IMR-90 (cell line): ENCODE measurements at regions not wholly inside any gene's neighbourhood (a gene's known extent, or its start where the extent isn't known, plus 50 kb on each side); places are given as distances from the start of the nearest gene placed in this dataset.

ENCODE experiments used
- ATAC-seq: fragments of 200-7000 bp; cut with Tn5 transposase; 2 replicates; pipeline ENCODE4 v1.9.1; 2020; ENCODE audit warnings: low read depth, mild to moderate bottlenecking, moderate library complexity
- BruUV-seq: library from RNA; stranded (reverse); fragments of 400-500 nt; replicated peaks from 2 replicates; lab custom pipeline; 2021; lab: Mats Ljungman, UMichigan
- CTCF ChIA-PET: fragments of 300-600 bp; formaldehyde crosslinking; extraction: SDS; loops from one replicate; lab custom pipeline; 2021; ENCODE audit warnings: antibody characterized with exemption; lab: Yijun Ruan, JAX
- POLR2A ChIA-PET: fragments of 300-600 bp; sonication (Branson Sonifier 250); formaldehyde crosslinking; loops from one replicate; lab custom pipeline; 2022; ENCODE audit warnings: antibody characterized with exemption; ENCODE audit not compliant: unreplicated experiment; lab: Charles Lee
- DNase-seq: peaks from one replicate; pipeline ENCODE4 v3.0.0; 2013
- H2AFZ ChIP-seq: replicated peaks from 2 replicates; pipeline ENCODE3; 2013; ENCODE audit warnings: low read length, mild to moderate bottlenecking; ENCODE audit not compliant: poor library complexity
- H2AK5ac ChIP-seq: 2 replicates; pipeline ENCODE4 v1.6.1; 2013; ENCODE audit warnings: low read depth, low read length, inconsistent platforms
- H2AK9ac ChIP-seq: replicated peaks from 2 replicates; pipeline ENCODE3; 2013; ENCODE audit warnings: mild to moderate bottlenecking, low read depth, low read length, moderate library complexity; ENCODE audit not compliant: poor library complexity
- H2BK120ac ChIP-seq: 2 replicates; pipeline ENCODE4 v1.6.1; 2013; ENCODE audit warnings: low read depth, low read length, inconsistent platforms
- H2BK15ac ChIP-seq: 3 replicates; pipeline ENCODE4 v1.6.1; 2013; ENCODE audit warnings: low read depth, low read length, inconsistent platforms
- H2BK20ac ChIP-seq: 2 replicates; pipeline ENCODE4 v1.6.1; 2013; ENCODE audit warnings: low read depth, mild to moderate bottlenecking, inconsistent platforms, low read length, moderate library complexity
- H2BK5ac ChIP-seq: 2 replicates; pipeline ENCODE4 v1.6.1; 2013; ENCODE audit warnings: mild to moderate bottlenecking, low read depth, low read length, inconsistent platforms; ENCODE audit not compliant: poor library complexity, severe bottlenecking
- H3K14ac ChIP-seq: replicated peaks from 2 replicates; pipeline ENCODE4 v1.6.1; 2013; ENCODE audit warnings: low read depth, low read length, inconsistent platforms
- H3K18ac ChIP-seq: 2 replicates; pipeline ENCODE4 v1.6.1; 2013; ENCODE audit warnings: low read depth, low read length, control low read depth
- H3K23ac ChIP-seq: 2 replicates; pipeline ENCODE4 v1.6.1; 2013; ENCODE audit warnings: low read depth, low read length, inconsistent platforms
- H3K27ac ChIP-seq: 2 replicates; pipeline ENCODE4 v1.5.1; 2013; ENCODE audit warnings: mild to moderate bottlenecking, control low read depth, low read length; ENCODE audit not compliant: insufficient read depth
- H3K27me3 ChIP-seq: 2 replicates; pipeline ENCODE4 v1.6.1; 2013; ENCODE audit warnings: low read length; ENCODE audit not compliant: control insufficient read depth, insufficient read depth
- H3K36me3 ChIP-seq: 2 replicates; pipeline ENCODE4 v1.6.1; 2013; ENCODE audit warnings: low read length, mixed read lengths; ENCODE audit not compliant: control insufficient read depth, insufficient read depth
- H3K4ac ChIP-seq: 2 replicates; pipeline ENCODE4 v1.6.1; 2013; ENCODE audit warnings: low read depth, low read length, inconsistent platforms
- H3K4me1 ChIP-seq: 2 replicates; pipeline ENCODE4 v1.6.1; 2013; ENCODE audit warnings: low read length, mixed read lengths; ENCODE audit not compliant: control insufficient read depth, insufficient read depth
- H3K4me2 ChIP-seq: 2 replicates; pipeline ENCODE4 v1.6.1; 2013; ENCODE audit warnings: low read depth, mild to moderate bottlenecking, control low read depth, low read length, moderate library complexity
- H3K4me3 ChIP-seq: 2 replicates; pipeline ENCODE4 v1.5.1; 2013; ENCODE audit warnings: low read depth, mild to moderate bottlenecking, control low read depth, low read length, moderate library complexity; ENCODE audit not compliant: insufficient read depth
- H3K56ac ChIP-seq: 2 replicates; pipeline ENCODE4 v1.6.1; 2013; ENCODE audit warnings: low read length, inconsistent platforms; ENCODE audit not compliant: insufficient read depth; ENCODE audit errors: extremely low read depth
- H3K79me1 ChIP-seq, 2 experiments: 2 replicates each; pipeline ENCODE4 v1.6.1; 2013; ENCODE audit warnings: low read length in 2 of 2, inconsistent platforms in 1 of 2, low read depth in 1 of 2
- H3K9ac ChIP-seq: 2 replicates; pipeline ENCODE4 v1.6.1; 2013; ENCODE audit warnings: low read depth, low read length, control low read depth
- H3K9me1 ChIP-seq: 2 replicates; pipeline ENCODE4 v1.6.1; 2013; ENCODE audit warnings: low read length, inconsistent platforms; ENCODE audit not compliant: insufficient read depth
- H3K9me3 ChIP-seq: 2 replicates; pipeline ENCODE4 v1.6.1; 2013; ENCODE audit warnings: low read length; ENCODE audit not compliant: control insufficient read depth, insufficient read depth
- H4K20me1 ChIP-seq: 2 replicates; pipeline ENCODE4 v1.6.1; 2013; ENCODE audit warnings: low read length, inconsistent platforms; ENCODE audit not compliant: insufficient read depth
- H4K5ac ChIP-seq: 2 replicates; pipeline ENCODE4 v1.6.1; 2013; ENCODE audit warnings: mild to moderate bottlenecking, low read depth, low read length, control low read depth
- H4K8ac ChIP-seq, 2 experiments: 2 replicates each; pipeline ENCODE4 v1.6.1; 2013; ENCODE audit warnings: low read depth in 2 of 2, low read length in 2 of 2, control low read depth in 1 of 2, inconsistent platforms in 1 of 2
- H4K91ac ChIP-seq: 2 replicates; pipeline ENCODE4 v1.6.1; 2013; ENCODE audit warnings: low read depth, low read length, inconsistent platforms; ENCODE audit not compliant: insufficient read depth
- BHLHE40 ChIP-seq: fragments of 150-350 bp; IDR thresholded peaks from 2 replicates; pipeline ENCODE4 v1.6.1; 2016; ENCODE audit warnings: mild to moderate bottlenecking, low read depth, low read length
- CHD1 ChIP-seq: IDR thresholded peaks from 2 replicates; pipeline ENCODE4 v1.6.1; 2012; ENCODE audit warnings: low read depth, low read length, improper control_type of control experiment
- MAFK ChIP-seq: IDR thresholded peaks from 2 replicates; pipeline ENCODE4 v1.6.1; 2012; ENCODE audit warnings: low read depth, low read length, improper control_type of control experiment
- MAZ ChIP-seq: IDR thresholded peaks from 2 replicates; pipeline ENCODE4 v1.6.1; 2012; ENCODE audit warnings: low read depth, mild to moderate bottlenecking, low read length, improper control_type of control experiment, moderate library complexity, borderline replicate concordance
- MXI1 ChIP-seq: IDR thresholded peaks from 2 replicates; pipeline ENCODE4 v1.6.1; 2012; ENCODE audit warnings: low read depth, mild to moderate bottlenecking, low read length, moderate library complexity, borderline replicate concordance
- NFE2L2 ChIP-seq: fragments of 150-350 bp; IDR thresholded peaks from 2 replicates; pipeline ENCODE4 v1.6.1; 2016; ENCODE audit warnings: low read depth, mild to moderate bottlenecking, low read length
- POLR2A ChIP-seq: IDR thresholded peaks from 2 replicates; pipeline ENCODE4 v1.6.1; 2012; ENCODE audit warnings: mild to moderate bottlenecking, low read depth, low read length
- RAD21 ChIP-seq: IDR thresholded peaks from 2 replicates; pipeline ENCODE4 v1.6.1; 2012; ENCODE audit warnings: low read length, improper control_type of control experiment
- RCOR1 ChIP-seq: IDR thresholded peaks from 2 replicates; pipeline ENCODE4 v1.6.1; 2012; ENCODE audit warnings: mild to moderate bottlenecking, low read length, improper control_type of control experiment; ENCODE audit not compliant: insufficient replicate concordance
- RFX5 ChIP-seq: IDR thresholded peaks from 2 replicates; pipeline ENCODE4 v1.8.0; 2012; ENCODE audit warnings: low read depth, mild to moderate bottlenecking, low read length, moderate library complexity
- SMC3 ChIP-seq: fragments of 150-350 bp; IDR thresholded peaks from 2 replicates; pipeline ENCODE4 v1.6.1; 2016; ENCODE audit warnings: low read depth, mild to moderate bottlenecking, antibody characterized with exemption, low read length, moderate library complexity
- WGBS, 2 experiments: methylation state at CpG; one replicate each; pipeline versions ENCODE4 v1.1.5 to v1.1.7; 2013; ENCODE audit warnings: missing lambda C conversion rate in 2 of 2; ENCODE audit not compliant: insufficient read length in 1 of 2; ENCODE audit errors: extremely low coverage in 2 of 2; 5-methylcytosine and 5-hydroxymethylcytosine counted together
- dilution Hi-C: fragments of 300-500 bp; cut with HindIII; formaldehyde crosslinking; loops from one replicate; pipeline ENCODE4 v1.14.3; 2018; ENCODE audit warnings: low sequenced_read_pairs; ENCODE audit not compliant: unreplicated experiment
- in situ Hi-C: fragments of 300-500 bp; cut with MboI; formaldehyde crosslinking; loops from 3 replicates; pipeline ENCODE4 v1.14.3; 2019; ENCODE audit warnings: low sequenced_read_pairs, inconsistent platforms, mixed read lengths
- intact Hi-C: fragments of 100-400 bp; cut with micrococcal nuclease; formaldehyde crosslinking; loops from 2 replicates; pipeline ENCODE4 v1.10.0; 2022
- TF ChIP-seq, protein P1 (sequence below): fragments of 150-350 bp; IDR thresholded peaks from 2 replicates; pipeline ENCODE4 v1.6.1; 2016; ENCODE audit warnings: low read depth, mild to moderate bottlenecking, low read length, moderate library complexity, borderline replicate concordance
- TF ChIP-seq, protein P2 (sequence below): fragments of 150-350 bp; IDR thresholded peaks from 2 replicates; pipeline ENCODE4 v1.6.1; 2017; ENCODE audit warnings: mild to moderate bottlenecking, antibody characterized with exemption, low read length, low read depth
- TF ChIP-seq, protein P3 (sequence below): conservative IDR thresholded peaks from 2 replicates; pipeline ENCODE4 v1.5.1; 2012; ENCODE audit warnings: mild to moderate bottlenecking, low read depth, low read length, improper control_type of control experiment

DNA sequence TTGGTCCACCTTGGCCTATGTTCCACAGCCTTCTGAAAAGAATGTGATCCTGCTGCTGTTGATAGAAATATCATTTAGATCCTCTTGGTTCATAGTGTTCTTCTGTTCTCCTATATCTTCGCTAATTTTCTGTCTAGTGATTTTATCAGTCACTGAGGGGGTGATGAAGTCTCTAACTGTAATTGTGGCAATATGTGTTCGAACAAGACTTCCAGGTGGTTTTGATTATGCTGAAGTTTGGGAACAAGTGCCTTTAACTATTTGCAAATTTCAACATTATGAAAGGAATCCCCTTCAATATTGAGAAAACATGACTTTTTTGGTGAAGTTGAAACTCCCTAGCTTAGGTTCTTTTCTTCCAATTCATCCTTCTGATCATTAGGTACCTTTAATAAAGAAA lies 140.4 kb downstream of the MTX2 start:
- dilution Hi-C loops: no loop called here
- no CpG with 5 or more reads among the region's 2 CpGs for WGBS, 2 experiments
- no peak for DNase-seq

More for the DNA sequence above, 140.4 kb downstream of the MTX2 start:
- Histone ChIP-seq H2AK9ac (no peak overlapping the region), H3K4me1 (no peaks in the 10 kb centered on the region), H2BK20ac (no peak overlapping the region), H4K5ac (no peak overlapping the region), H3K27me3 (no peaks in the 10 kb centered on the region), H2BK15ac (no peak overlapping the region), H3K4me2 (no peak overlapping the region), H4K8ac (no peak overlapping the region), H3K9me1 (no peaks in the 10 kb centered on the region), H3K9ac (no peak overlapping the region), H3K4me3 (no peak overlapping the region), H2BK5ac (no peak overlapping the region), H3K27ac (no peak overlapping the region), H3K79me1 (no peaks in the 10 kb centered on the region), H3K4ac (no peak overlapping the region), H3K14ac (no peak overlapping the region), H3K36me3 (no peaks in the 10 kb centered on the region), H3K23ac (no peak overlapping the region), H3K9me3 (no peaks in the 10 kb centered on the region), H2BK120ac (no peak overlapping the region), H2AFZ (no peak overlapping the region), H3K56ac (no peak overlapping the region), H4K91ac (no peak overlapping the region), H3K18ac (no peak overlapping the region), H4K20me1 (no peaks in the 10 kb centered on the region), H2AK5ac (no peak overlapping the region)
- no TSS peak for BruUV-seq
- ATAC-seq: no peak
- CTCF ChIA-PET: no interaction called here
- intact Hi-C loops: no loop called here
- in situ Hi-C loops: no loop called here
- no peak for TF ChIP-seq CHD1
- no peak for TF ChIP-seq BHLHE40
- no peak for TF ChIP-seq POLR2A
- no peak for TF ChIP-seq MAZ
- TF ChIP-seq MXI1: no peak
- TF ChIP-seq SMC3: no peak
- TF ChIP-seq, protein P1, sequence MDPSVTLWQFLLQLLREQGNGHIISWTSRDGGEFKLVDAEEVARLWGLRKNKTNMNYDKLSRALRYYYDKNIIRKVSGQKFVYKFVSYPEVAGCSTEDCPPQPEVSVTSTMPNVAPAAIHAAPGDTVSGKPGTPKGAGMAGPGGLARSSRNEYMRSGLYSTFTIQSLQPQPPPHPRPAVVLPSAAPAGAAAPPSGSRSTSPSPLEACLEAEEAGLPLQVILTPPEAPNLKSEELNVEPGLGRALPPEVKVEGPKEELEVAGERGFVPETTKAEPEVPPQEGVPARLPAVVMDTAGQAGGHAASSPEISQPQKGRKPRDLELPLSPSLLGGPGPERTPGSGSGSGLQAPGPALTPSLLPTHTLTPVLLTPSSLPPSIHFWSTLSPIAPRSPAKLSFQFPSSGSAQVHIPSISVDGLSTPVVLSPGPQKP: no peak
- TF ChIP-seq, protein P2, sequence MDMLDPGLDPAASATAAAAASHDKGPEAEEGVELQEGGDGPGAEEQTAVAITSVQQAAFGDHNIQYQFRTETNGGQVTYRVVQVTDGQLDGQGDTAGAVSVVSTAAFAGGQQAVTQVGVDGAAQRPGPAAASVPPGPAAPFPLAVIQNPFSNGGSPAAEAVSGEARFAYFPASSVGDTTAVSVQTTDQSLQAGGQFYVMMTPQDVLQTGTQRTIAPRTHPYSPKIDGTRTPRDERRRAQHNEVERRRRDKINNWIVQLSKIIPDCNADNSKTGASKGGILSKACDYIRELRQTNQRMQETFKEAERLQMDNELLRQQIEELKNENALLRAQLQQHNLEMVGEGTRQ: no peak
- no peak for TF ChIP-seq NFE2L2
- no peak for TF ChIP-seq RAD21
- no peak for TF ChIP-seq RFX5
- no peak for TF ChIP-seq MAFK
- TF ChIP-seq, protein P3, sequence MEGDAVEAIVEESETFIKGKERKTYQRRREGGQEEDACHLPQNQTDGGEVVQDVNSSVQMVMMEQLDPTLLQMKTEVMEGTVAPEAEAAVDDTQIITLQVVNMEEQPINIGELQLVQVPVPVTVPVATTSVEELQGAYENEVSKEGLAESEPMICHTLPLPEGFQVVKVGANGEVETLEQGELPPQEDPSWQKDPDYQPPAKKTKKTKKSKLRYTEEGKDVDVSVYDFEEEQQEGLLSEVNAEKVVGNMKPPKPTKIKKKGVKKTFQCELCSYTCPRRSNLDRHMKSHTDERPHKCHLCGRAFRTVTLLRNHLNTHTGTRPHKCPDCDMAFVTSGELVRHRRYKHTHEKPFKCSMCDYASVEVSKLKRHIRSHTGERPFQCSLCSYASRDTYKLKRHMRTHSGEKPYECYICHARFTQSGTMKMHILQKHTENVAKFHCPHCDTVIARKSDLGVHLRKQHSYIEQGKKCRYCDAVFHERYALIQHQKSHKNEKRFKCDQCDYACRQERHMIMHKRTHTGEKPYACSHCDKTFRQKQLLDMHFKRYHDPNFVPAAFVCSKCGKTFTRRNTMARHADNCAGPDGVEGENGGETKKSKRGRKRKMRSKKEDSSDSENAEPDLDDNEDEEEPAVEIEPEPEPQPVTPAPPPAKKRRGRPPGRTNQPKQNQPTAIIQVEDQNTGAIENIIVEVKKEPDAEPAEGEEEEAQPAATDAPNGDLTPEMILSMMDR: no peak
- no peak for TF ChIP-seq RCOR1
- POLR2A ChIA-PET: no interaction called here
